ENCODE measurements at regions not wholly inside any gene's neighbourhood (a gene's known extent, or its start where the extent isn't known, plus 50 kb on each side); places are given as distances from the start of the nearest gene placed in this dataset.

GRCh38 chr5:53389093-53389492, 91.3 kb upstream of the FST start:
- Mint-ChIP-seq H3K9me3 (ENCODE audit: insufficient read depth) (peaks cover 18% of the 10 kb centered on the region), H3K27ac (no peak overlapping the region), H3K27me3 (ENCODE audit: low read depth) (peaks cover 2% of the 10 kb centered on the region), H3K4me1 (ENCODE audit: low read depth) (no peaks in the 10 kb centered on the region), H3K4me3 (no peak overlapping the region), H3K36me3 (ENCODE audit: low read depth) (no peaks in the 10 kb centered on the region)
- CTCF ChIA-PET: no interaction called here
- no peak for ATAC-seq
- no peak for DNase-seq
- POLR2A ChIA-PET: no interaction called here

GRCh38 chr5:53392073-53392472, 88.4 kb upstream of the FST start:
- Mint-ChIP-seq H3K27ac (no peak overlapping the region), H3K4me1 (ENCODE audit: low read depth) (no peaks in the 10 kb centered on the region), H3K27me3 (ENCODE audit: low read depth) (peaks cover 2% of the 10 kb centered on the region), H3K36me3 (ENCODE audit: low read depth) (no peaks in the 10 kb centered on the region), H3K9me3 (ENCODE audit: insufficient read depth) (peaks cover 18% of the 10 kb centered on the region), H3K4me3 (no peak overlapping the region)
- POLR2A ChIA-PET: no interaction called here
- ATAC-seq: no peak
- DNase-seq: no peak
- CTCF ChIA-PET: no interaction called here

DNA sequence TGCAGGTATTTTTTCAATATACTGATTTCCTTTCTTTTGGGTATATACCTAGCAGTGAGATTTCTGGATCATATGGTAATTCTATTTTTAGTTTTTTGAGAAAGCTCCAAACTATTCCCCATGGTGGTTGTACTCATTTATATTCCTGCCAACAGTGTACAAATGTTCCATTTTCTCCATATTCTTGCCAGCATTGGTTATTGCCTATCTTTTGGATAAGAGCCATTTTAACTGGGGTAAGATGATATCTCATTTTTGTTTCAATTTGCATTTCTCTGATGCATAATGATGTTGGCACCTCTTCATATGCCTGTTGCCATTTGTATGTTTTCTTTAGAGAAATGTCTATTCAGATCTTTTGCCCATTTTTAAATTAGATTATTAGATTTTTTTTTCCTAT, 85.6 kb upstream of the FST start:
- Mint-ChIP-seq H3K4me1 (ENCODE audit: low read depth) (no peaks in the 10 kb centered on the region), H3K27ac (no peak overlapping the region), H3K36me3 (ENCODE audit: low read depth) (no peaks in the 10 kb centered on the region), H3K27me3 (ENCODE audit: low read depth) (no peaks in the 10 kb centered on the region), H3K9me3 (ENCODE audit: insufficient read depth) (no peaks in the 10 kb centered on the region), H3K4me3 (no peak overlapping the region)
- DNase-seq (no peak), ATAC-seq (no peak)
- CTCF ChIA-PET: no interaction called here
- POLR2A ChIA-PET: no interaction called here

DNA sequence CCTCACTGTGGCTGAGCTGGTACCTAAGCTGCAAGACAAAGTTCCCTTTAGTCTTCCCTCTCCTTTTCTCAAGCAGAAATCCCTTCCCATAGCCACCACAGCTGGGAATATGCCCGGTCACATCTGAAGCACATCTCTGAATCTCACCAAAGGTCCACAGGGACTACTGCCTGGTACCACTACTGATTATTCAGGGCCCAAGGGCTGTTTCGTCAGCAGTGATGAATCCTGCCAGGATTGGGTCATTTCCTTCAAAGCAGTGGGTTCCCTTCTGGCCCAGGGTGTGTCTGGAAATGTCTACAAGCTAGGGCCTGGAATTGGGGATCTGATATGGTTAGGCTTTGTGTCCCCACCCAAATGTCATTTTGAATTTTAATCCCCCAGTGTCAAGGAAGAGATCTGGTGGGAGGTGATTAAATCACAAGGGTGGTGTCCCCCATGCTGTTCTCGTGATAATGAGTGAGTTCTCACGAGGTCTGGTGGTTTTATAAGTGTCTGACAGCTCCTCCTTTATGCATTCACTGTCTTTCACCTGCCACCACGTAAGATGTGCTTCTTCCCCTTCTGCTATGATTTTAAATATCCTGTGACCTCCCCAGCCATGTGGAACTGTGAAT, 83.2 kb upstream of the FST start:
- Mint-ChIP-seq H3K27me3 (ENCODE audit: low read depth) (peaks cover 3% of the 10 kb centered on the region), H3K27ac (no peak overlapping the region), H3K9me3 (ENCODE audit: insufficient read depth) (no peaks in the 10 kb centered on the region), H3K4me1 (ENCODE audit: low read depth) (no peaks in the 10 kb centered on the region), H3K4me3 (no peak overlapping the region), H3K36me3 (ENCODE audit: low read depth) (no peaks in the 10 kb centered on the region)
- ATAC-seq: no peak
- no peak for DNase-seq
- ChIA-PET POLR2A (no interaction called here), CTCF (no interaction called here)

- Mint-ChIP-seq H3K27ac (no peak overlapping the region), H3K9me3 (ENCODE audit: insufficient read depth) (no peaks in the 10 kb centered on the region), H3K27me3 (ENCODE audit: low read depth) (peaks cover 3% of the 10 kb centered on the region), H3K36me3 (ENCODE audit: low read depth) (no peaks in the 10 kb centered on the region), H3K4me3 (no peak overlapping the region), H3K4me1 (ENCODE audit: low read depth) (no peaks in the 10 kb centered on the region)
- CTCF ChIA-PET: no interaction called here
- ATAC-seq (no peak), DNase-seq (no peak)
- POLR2A ChIA-PET: no interaction called here
These were observed 82.6 kb upstream of the FST start for GRCh38 chr5:53397845-53398244.

DNA sequence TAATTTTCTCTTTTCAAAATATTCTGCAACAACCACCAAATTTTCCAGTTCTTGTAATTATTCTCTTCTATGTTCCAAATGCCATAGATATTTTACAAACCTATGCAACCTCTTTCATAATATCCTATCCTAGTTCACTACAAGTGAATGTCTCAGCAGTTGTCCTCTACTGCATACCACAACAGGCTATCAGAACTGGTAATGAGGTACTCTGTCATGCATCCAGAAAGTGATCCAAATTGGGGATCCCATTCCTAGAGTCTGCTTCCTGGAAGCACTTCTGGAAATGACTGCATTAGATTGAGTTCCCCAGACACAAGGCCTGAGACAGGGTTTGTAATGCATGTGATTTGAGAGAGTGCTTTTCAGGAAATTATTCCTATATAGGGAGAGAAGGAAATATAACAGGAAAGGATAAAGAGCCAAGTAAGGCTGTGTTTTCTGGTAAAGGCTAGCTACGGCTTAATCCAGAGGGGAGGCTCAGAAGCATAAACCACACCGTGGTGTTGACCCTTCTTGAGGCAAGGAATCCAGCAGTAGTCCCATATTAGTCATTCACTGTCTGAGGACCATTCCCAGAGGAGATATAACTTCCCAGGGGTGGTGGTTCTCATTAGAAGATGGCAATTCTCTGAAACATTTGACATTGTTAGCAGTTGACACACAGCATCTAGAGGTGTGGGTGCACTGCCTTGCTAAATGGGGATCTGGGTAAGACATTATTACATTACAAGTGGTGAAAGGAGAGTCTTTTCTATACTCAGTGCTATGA, 80.3 kb upstream of the FST start:
- ATAC-seq (no peak), DNase-seq (no peak)
- Mint-ChIP-seq H3K9me3 (ENCODE audit: insufficient read depth) (no peaks in the 10 kb centered on the region), H3K4me1 (ENCODE audit: low read depth) (no peaks in the 10 kb centered on the region), H3K4me3 (no peak overlapping the region), H3K36me3 (ENCODE audit: low read depth) (no peaks in the 10 kb centered on the region), H3K27ac (no peak overlapping the region), H3K27me3 (ENCODE audit: low read depth) (peaks cover 3% of the 10 kb centered on the region)
- CTCF ChIA-PET: no interaction called here
- POLR2A ChIA-PET: no interaction called here

GRCh38 chr5:53403291-53403690, 77.1 kb upstream of the FST start:
- Mint-ChIP-seq H3K4me1 (ENCODE audit: low read depth) (no peaks in the 10 kb centered on the region), H3K36me3 (ENCODE audit: low read depth) (no peaks in the 10 kb centered on the region), H3K27me3 (ENCODE audit: low read depth) (peaks cover 3% of the 10 kb centered on the region), H3K9me3 (ENCODE audit: insufficient read depth) (peaks cover 4% of the 10 kb centered on the region), H3K4me3 (no peak overlapping the region), H3K27ac (no peak overlapping the region)
- DNase-seq (no peak), ATAC-seq (no peak)
- ChIA-PET CTCF (no interaction called here), POLR2A (no interaction called here)

DNA sequence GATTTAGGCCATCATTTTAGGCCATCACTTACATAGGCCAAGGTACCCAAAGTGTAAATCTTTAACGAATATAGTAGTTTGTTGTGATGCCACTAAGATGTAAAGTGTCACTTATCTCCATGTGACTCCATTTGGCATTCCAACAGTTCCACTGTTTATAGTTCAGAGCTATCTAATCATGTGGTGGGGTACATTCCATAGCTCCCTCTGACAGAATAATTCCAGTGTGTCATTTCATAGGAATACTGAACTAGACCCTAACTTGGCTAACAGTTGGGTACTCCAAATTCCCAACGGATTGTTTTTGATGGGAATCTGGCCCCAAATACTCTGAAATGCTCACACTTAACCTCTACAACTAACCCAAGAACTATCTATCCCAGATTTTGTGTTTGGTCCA, 76.7 kb upstream of the FST start:
- ATAC-seq (no peak), DNase-seq (no peak)
- CTCF ChIA-PET: no interaction called here
- POLR2A ChIA-PET: no interaction called here
- peaks cover 4% of the 10 kb centered on the region for H3K9me3 Mint-ChIP-seq (ENCODE audit: insufficient read depth)
- H3K4me1 Mint-ChIP-seq (ENCODE audit: low read depth): no peaks in the 10 kb centered on the region
- no peaks in the 10 kb centered on the region for H3K36me3 Mint-ChIP-seq (ENCODE audit: low read depth)
- no peak overlapping the region for H3K4me3 Mint-ChIP-seq
- H3K27ac Mint-ChIP-seq: no peak overlapping the region
- peaks cover 3% of the 10 kb centered on the region for H3K27me3 Mint-ChIP-seq (ENCODE audit: low read depth)

DNA sequence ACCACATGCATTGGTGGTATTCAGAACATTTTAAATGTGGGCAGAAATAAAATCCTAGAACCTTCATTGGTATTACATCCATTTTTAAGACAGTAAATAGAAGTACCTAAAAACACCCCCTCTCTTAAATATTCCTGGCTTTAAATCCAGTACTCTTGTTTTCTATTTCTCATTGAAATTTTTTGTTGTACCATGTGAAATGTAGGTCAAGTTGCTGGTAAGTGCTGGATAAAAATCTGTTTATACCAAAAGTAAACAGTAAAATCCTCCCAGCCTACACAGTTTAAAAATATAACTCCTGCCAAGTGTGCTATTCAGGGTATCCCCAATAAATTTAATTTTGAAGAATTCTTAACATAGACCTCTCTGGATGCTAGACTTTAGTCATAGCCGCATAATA, 75.0 kb upstream of the FST start:
- Mint-ChIP-seq H3K36me3 (ENCODE audit: low read depth) (no peaks in the 10 kb centered on the region), H3K4me3 (no peak overlapping the region), H3K4me1 (ENCODE audit: low read depth) (no peaks in the 10 kb centered on the region), H3K9me3 (ENCODE audit: insufficient read depth) (peaks cover 4% of the 10 kb centered on the region), H3K27me3 (ENCODE audit: low read depth) (peaks cover 3% of the 10 kb centered on the region), H3K27ac (no peak overlapping the region)
- CTCF ChIA-PET: no interaction called here
- POLR2A ChIA-PET: no interaction called here
- DNase-seq (no peak), ATAC-seq (no peak)

DNA sequence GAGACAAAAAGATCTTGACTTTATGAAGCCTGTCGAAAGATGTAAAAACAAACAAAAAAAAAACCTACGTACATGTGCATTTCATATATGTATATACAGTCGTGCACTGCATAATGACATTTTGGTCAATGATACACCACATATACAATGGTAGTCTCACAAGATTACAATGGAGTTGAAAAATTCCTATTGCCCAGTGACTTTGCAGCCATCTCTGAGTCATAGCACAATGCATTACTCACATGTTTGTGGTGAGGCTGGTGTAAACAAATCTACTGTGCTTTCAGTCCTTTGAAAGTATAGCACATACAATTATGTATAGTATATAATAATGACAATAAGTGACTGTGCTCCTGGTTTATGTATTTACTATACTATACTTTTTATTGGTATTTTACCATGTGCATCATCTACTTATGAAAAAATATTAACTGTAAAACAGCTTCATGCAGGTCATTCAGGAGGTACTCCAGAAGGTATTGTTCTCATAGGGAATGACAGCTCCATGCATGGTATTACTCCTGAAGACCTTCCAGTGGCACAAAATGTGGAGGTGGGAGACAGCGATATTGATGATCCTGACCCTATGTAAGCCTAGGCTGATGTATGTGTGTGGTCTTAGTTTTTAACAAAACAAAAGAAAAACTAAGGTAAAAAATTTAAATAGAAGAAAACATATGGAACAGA, 73.7 kb upstream of the FST start:
- H3K9me3 Mint-ChIP-seq (ENCODE audit: insufficient read depth): peaks cover 4% of the 10 kb centered on the region
- no peaks in the 10 kb centered on the region for H3K36me3 Mint-ChIP-seq (ENCODE audit: low read depth)
- no peak overlapping the region for H3K4me3 Mint-ChIP-seq
- CTCF ChIA-PET: no interaction called here
- H3K27me3 Mint-ChIP-seq (ENCODE audit: low read depth): peaks cover 3% of the 10 kb centered on the region
- ATAC-seq (no peak), DNase-seq (no peak)
- H3K4me1 Mint-ChIP-seq (ENCODE audit: low read depth): peaks cover 7% of the 10 kb centered on the region
- POLR2A ChIA-PET: no interaction called here
- H3K27ac Mint-ChIP-seq: no peak overlapping the region

- Mint-ChIP-seq H3K36me3 (ENCODE audit: low read depth) (no peaks in the 10 kb centered on the region), H3K4me3 (no peak overlapping the region), H3K27me3 (ENCODE audit: low read depth) (no peaks in the 10 kb centered on the region), H3K27ac (no peak overlapping the region), H3K9me3 (ENCODE audit: insufficient read depth) (peaks cover 4% of the 10 kb centered on the region), H3K4me1 (ENCODE audit: low read depth) (peaks cover 9% of the 10 kb centered on the region)
- ATAC-seq: no peak
- POLR2A ChIA-PET: no interaction called here
- no peak for DNase-seq
- CTCF ChIA-PET: no interaction called here
These were observed 73.1 kb upstream of the FST start for GRCh38 chr5:53407373-53407772.

- H3K36me3 Mint-ChIP-seq (ENCODE audit: low read depth): no peaks in the 10 kb centered on the region
- H3K27ac Mint-ChIP-seq: no peak overlapping the region
- DNase-seq (no peak), ATAC-seq (no peak)
- no peaks in the 10 kb centered on the region for H3K9me3 Mint-ChIP-seq (ENCODE audit: insufficient read depth)
- CTCF ChIA-PET: no interaction called here
- peaks cover 9% of the 10 kb centered on the region for H3K4me1 Mint-ChIP-seq (ENCODE audit: low read depth)
- no peak overlapping the region for H3K4me3 Mint-ChIP-seq
- POLR2A ChIA-PET: no interaction called here
- H3K27me3 Mint-ChIP-seq (ENCODE audit: low read depth): no peaks in the 10 kb centered on the region
These were observed 69.0 kb upstream of the FST start for GRCh38 chr5:53411388-53411787.
